Vagina (tissue), 2 donors: ENCODE measurements at regions not wholly inside any gene's neighbourhood (a gene's known extent, or its start where the extent isn't known, plus 50 kb on each side); places are given as distances from the start of the nearest gene placed in this dataset.

Source experiments
- POLR2A ChIP-seq, 2 donors: fragments of 450-650 bp; IDR thresholded peaks; one replicate each; pipeline ENCODE4 v1.6.1; 2017; ENCODE audit warnings: antibody characterized with exemption in 2 of 2, mild to moderate bottlenecking in 2 of 2, moderate library complexity in 2 of 2
- POLR2AphosphoS5 ChIP-seq, 2 donors: sonication (generic); formaldehyde crosslinking; IDR thresholded peaks; one replicate each; pipeline ENCODE4 v1.9.0; 2017; ENCODE audit warnings: antibody characterized with exemption in 2 of 2, mild to moderate bottlenecking in 2 of 2, low read depth in 1 of 2; ENCODE audit not compliant: insufficient read depth in 1 of 2

GRCh38 chr13:37385248-37385647 is 213.3 kb downstream of the POSTN start:
- no peak for TF ChIP-seq POLR2AphosphoS5 (IDR thresholded peaks at IDR 0.05; ENCODE audit: insufficient read depth in 1 of 2, low read depth in 1 of 2)
- TF ChIP-seq POLR2A (IDR thresholded peaks at IDR 0.05), result no peak
